Bronchial epithelial cell (primary cell): ENCODE measurements at regions not wholly inside any gene's neighbourhood (a gene's known extent, or its start where the extent isn't known, plus 50 kb on each side); places are given as distances from the start of the nearest gene placed in this dataset.

Source experiments
- DNase-seq: peaks from one replicate; pipeline ENCODE4 v3.0.0-alpha.2; 2010; ENCODE audit warnings: low read depth
- FAIRE-seq: peaks from 2 replicates; lab custom pipeline; 2011; peaks lifted over from hg19 to GRCh38; lab: Jason Lieb, UNC
- H3K27me3 ChIP-seq: 2 replicates; pipeline ENCODE4 v1.5.1; 2011; ENCODE audit warnings: low read length; ENCODE audit not compliant: control insufficient read depth, insufficient read depth
- H3K36me3 ChIP-seq: 2 replicates; pipeline ENCODE4 v1.5.1; 2011; ENCODE audit warnings: low read length; ENCODE audit not compliant: control insufficient read depth, insufficient read depth
- H3K4me3 ChIP-seq: 2 replicates; pipeline ENCODE4 v1.5.1; 2011; ENCODE audit warnings: mild to moderate bottlenecking, low read depth, low read length, control low read depth
- TF ChIP-seq, protein P1 (sequence below): IDR thresholded peaks from 2 replicates; pipeline ENCODE4 v1.5.1; 2011; ENCODE audit warnings: mild to moderate bottlenecking, moderate library complexity, low read length, control low read depth, inconsistent platforms; ENCODE audit not compliant: insufficient read depth, severe bottlenecking

DNA sequence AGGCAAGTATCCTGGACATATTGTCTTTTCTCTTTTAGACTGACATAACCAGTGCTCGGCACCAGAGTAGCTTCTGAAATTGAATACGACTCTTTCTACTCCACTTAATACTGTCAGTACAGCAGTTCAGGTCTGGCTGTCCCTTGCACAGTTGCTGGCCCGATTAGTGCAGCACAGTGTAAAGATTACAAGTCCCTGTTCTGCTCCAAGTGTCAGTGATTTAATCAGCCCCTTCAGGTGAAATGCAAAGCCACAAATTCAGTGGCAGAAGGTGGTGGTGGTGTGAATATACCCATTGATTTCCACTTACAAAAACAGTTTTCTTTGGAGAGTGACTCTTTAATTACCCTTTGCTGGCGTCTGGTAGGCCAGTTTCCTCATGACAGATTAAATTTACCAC lies 545.4 kb downstream of the ADGRL2 start:
- Histone ChIP-seq H3K36me3 (no peaks in the 10 kb centered on the region), H3K4me3 (no peak overlapping the region), H3K27me3 (no peaks in the 10 kb centered on the region)
- TF ChIP-seq, protein P1, sequence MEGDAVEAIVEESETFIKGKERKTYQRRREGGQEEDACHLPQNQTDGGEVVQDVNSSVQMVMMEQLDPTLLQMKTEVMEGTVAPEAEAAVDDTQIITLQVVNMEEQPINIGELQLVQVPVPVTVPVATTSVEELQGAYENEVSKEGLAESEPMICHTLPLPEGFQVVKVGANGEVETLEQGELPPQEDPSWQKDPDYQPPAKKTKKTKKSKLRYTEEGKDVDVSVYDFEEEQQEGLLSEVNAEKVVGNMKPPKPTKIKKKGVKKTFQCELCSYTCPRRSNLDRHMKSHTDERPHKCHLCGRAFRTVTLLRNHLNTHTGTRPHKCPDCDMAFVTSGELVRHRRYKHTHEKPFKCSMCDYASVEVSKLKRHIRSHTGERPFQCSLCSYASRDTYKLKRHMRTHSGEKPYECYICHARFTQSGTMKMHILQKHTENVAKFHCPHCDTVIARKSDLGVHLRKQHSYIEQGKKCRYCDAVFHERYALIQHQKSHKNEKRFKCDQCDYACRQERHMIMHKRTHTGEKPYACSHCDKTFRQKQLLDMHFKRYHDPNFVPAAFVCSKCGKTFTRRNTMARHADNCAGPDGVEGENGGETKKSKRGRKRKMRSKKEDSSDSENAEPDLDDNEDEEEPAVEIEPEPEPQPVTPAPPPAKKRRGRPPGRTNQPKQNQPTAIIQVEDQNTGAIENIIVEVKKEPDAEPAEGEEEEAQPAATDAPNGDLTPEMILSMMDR = no peak
- no peak for DNase-seq
- FAIRE-seq = no peak

DNA sequence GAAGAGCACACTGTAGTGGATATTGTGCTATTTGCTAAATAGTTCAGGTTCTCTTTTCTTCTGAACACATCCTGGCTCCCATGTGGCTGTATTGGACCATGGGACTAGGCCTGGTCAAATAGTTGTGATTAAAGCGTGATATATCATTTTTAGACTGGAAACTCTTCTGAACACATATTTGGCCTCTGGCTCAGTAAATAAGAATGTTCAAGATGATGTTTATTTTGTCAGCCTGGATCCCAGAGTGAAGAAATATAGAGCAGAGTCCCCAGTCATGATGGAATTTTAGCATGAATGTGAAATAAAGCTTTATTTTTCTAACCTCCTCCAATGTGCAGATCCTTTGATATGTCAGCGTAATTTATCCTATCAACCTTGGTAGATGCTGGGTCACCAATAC lies 542.6 kb downstream of the ADGRL2 start:
- TF ChIP-seq, protein P1 = no peak
- H3K4me3 ChIP-seq = no peak overlapping the region
- DNase-seq (no peak), FAIRE-seq (no peak)
- H3K27me3 ChIP-seq = no peaks in the 10 kb centered on the region
- H3K36me3 ChIP-seq = no peaks in the 10 kb centered on the region

DNA sequence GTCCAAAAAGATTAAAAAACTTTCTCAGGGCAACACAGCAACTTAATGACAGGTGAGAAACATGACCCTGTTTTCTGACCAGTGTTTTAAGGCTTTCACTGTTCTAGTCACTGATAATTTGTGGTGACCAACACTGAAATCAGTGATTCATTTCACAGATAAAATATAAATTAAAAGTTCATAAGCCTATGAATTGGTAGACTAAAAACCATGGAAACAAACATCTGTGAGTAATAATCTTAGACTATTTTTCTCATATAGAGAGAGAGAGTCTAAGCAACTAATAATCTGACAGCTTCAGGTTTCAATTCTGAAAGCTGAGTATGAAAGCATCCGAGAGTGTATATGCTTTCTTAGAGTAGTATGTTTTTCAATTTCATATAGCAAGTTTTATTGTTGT lies 536.9 kb downstream of the ADGRL2 start:
- no peaks in the 10 kb centered on the region for H3K36me3 ChIP-seq
- TF ChIP-seq, protein P1 = no peak
- no peak for FAIRE-seq
- no peaks in the 10 kb centered on the region for H3K27me3 ChIP-seq
- no peak overlapping the region for H3K4me3 ChIP-seq
- DNase-seq = no peak

DNA sequence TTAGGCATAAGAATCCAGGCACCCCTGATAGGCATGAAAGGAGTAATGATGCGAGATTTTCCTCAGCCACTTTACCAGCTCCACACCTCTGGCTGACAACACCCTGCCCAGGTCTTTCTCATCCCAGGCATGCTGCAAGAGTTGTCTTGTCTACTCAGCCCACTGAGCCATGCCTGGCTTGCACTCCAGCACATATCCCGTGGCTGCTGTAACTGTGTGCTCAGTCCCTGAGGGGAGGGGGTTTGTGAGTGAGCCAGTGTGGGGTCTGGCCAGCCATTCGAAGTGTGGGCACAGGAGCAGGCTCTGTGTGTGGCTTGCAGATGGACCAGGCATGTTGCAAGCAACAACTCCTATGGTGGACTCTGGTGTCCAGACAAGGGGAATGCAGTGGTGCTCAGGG lies 529.6 kb downstream of the ADGRL2 start:
- FAIRE-seq = no peak
- Histone ChIP-seq H3K27me3 (no peaks in the 10 kb centered on the region), H3K36me3 (no peaks in the 10 kb centered on the region), H3K4me3 (no peak overlapping the region)
- DNase-seq = no peak
- TF ChIP-seq, protein P1 = no peak

DNA sequence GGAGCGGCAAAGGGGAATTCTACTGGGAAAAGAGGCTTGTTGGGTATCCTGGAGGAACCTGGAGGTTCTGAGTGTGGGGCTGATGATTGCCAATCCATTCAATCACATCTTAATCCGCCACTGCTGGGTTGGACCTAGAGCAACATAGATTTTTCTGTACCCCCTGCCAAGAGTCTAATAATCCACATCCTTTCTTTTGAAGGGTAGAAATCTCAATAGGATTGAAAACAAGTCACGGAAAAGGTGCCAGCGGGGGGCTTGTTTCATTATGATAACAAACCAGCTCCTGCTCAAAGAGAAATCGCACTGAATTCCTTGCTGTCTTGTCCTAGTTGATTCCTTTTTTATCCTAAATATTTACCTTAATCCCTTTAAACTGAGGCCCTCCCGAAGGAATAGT lies 528.5 kb downstream of the ADGRL2 start:
- FAIRE-seq = no peak
- Histone ChIP-seq H3K36me3 (no peaks in the 10 kb centered on the region), H3K27me3 (no peaks in the 10 kb centered on the region), H3K4me3 (no peak overlapping the region)
- DNase-seq = no peak
- TF ChIP-seq, protein P1 = no peak

DNA sequence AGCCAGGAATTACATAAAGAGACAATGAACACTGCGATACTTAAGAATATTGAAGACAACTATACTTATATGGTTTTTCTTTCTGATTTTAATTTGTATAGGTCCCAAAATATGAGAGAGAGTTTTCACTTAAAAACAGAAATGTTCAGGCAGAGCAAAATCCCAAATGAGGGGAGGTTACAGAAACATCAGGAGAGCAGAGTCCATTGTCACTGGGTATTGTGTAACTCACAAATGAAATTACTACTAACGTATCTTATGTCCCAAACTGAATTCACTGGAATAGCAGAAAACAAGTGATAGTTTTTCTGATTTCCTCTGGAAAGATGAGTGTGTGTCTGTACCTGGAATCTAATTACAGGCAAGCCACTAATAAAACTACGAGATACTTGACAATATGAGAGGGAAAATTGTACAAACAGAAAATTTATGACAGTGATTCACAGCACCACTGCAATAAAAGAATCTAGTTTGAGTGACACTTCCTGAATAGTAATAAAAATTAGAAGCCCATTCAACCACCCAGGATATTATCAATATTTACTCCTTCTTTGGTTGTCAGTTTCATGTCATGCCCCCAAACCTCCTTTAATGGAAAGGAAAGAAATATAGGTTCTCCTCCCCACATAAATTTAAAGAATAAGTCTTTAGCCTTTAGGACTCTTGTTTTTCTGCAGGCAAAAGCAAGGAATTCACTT lies 522.6 kb downstream of the ADGRL2 start:
- peak; percentile 3 for DNase-seq
- Histone ChIP-seq H3K36me3 (no peaks in the 10 kb centered on the region), H3K27me3 (no peaks in the 10 kb centered on the region), H3K4me3 (no peak overlapping the region)
- no peak for FAIRE-seq
- TF ChIP-seq, protein P1 = no peak
